SK-N-SH treated with all-trans-retinoic acid at 6 μM for 48 hours (cell line): ENCODE measurements at regions not wholly inside any gene's neighbourhood (a gene's known extent, or its start where the extent isn't known, plus 50 kb on each side); places are given as distances from the start of the nearest gene placed in this dataset.

Experiments used
- ATAC-seq: fragments of 200-7000 bp; cut with Tn5 transposase; 3 replicates; pipeline ENCODE4 v1.9.1; 2020; ENCODE audit warnings: mild to moderate bottlenecking, moderate library complexity
- BACH2 ChIP-seq: fragments of 250-450 bp; sonication (Bioruptor Pico); IDR thresholded peaks from 2 replicates; pipeline ENCODE4 v1.9.0; 2021; ENCODE audit warnings: mild to moderate bottlenecking, borderline replicate concordance
- GLIS3 ChIP-seq: fragments of 250-450 bp; sonication (Bioruptor Pico); IDR thresholded peaks from 2 replicates; pipeline ENCODE4 v1.5.0; 2020; ENCODE audit warnings: mild to moderate bottlenecking, moderate library complexity
- ISL1 ChIP-seq: fragments of 250-450 bp; sonication (Bioruptor Pico); IDR thresholded peaks from 2 replicates; pipeline ENCODE4 v2.1.2; 2022; ENCODE audit warnings: mild to moderate bottlenecking, moderate library complexity
- PPARA ChIP-seq: fragments of 250-450 bp; sonication (Bioruptor Pico); IDR thresholded peaks from 2 replicates; pipeline ENCODE4 v1.5.0; 2020; ENCODE audit warnings: mild to moderate bottlenecking, borderline replicate concordance
- RARB ChIP-seq: fragments of 250-450 bp; sonication (Bioruptor Pico); IDR thresholded peaks from 2 replicates; pipeline ENCODE4 v1.8.0; 2021; ENCODE audit warnings: mild to moderate bottlenecking, moderate library complexity
- SNAI2 ChIP-seq: fragments of 250-450 bp; sonication (Bioruptor Pico); IDR thresholded peaks from 2 replicates; pipeline ENCODE4 v1.5.0; 2020; ENCODE audit warnings: mild to moderate bottlenecking, moderate library complexity
- ZFP30 ChIP-seq: fragments of 450-650 bp; formaldehyde crosslinking; IDR thresholded peaks from 2 replicates; pipeline ENCODE4 v1.5.0; 2022; ENCODE audit warnings: mild to moderate bottlenecking, moderate library complexity
- ZNF8 ChIP-seq: fragments of 450-650 bp; formaldehyde crosslinking; IDR thresholded peaks from 2 replicates; pipeline ENCODE4 v1.5.0; 2020; ENCODE audit warnings: mild to moderate bottlenecking, moderate library complexity
- TF ChIP-seq, protein P1 (sequence below): fragments of 250-450 bp; sonication (Bioruptor Pico); IDR thresholded peaks from 2 replicates; pipeline ENCODE4 v1.8.0; 2020; ENCODE audit warnings: mild to moderate bottlenecking, moderate library complexity, borderline replicate concordance

DNA sequence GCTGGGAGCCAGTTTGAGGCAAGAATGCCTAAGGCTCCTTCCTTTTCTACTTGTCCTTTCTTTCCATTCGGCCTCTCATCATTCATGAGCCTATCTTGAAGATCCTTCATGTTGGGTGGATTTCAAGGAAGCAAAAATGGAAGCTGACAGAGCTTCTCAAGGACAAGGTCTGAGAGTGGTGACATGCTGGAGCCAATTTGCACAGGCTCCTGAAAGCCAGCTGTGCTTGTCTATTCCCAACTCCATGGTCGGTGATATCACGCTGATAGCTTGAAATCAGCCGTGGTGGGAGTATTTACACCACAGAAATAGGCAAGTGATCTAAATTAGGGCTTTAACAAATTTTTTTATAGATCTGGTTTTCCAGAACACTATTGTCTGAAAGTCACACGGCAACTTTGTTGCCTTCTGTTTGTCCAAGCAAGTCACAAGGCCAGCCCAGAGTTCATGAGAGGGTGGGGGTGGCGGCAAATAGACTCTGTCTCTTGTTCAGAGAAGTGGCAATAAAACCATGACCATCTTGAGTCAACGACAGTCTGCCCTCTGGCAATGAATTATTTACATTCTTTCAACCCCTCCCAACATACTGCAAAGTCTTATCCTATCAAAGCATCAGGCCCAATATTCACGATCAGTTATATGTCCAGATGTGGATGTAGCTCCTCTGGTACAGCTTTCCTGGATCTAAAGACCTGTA, 49.9 kb upstream of the SLC35F5 start:
- TF ChIP-seq ZNF8 (CRISPR knock-in tag) = no peak
- no peak for TF ChIP-seq ISL1 (CRISPR knock-in tag)
- no peak for TF ChIP-seq PPARA (CRISPR knock-in tag)
- TF ChIP-seq ZFP30 = no peak
- TF ChIP-seq RARB (CRISPR knock-in tag) = no peak
- TF ChIP-seq SNAI2 (CRISPR knock-in tag) = no peak
- no peak for TF ChIP-seq BACH2
- TF ChIP-seq, protein P1, sequence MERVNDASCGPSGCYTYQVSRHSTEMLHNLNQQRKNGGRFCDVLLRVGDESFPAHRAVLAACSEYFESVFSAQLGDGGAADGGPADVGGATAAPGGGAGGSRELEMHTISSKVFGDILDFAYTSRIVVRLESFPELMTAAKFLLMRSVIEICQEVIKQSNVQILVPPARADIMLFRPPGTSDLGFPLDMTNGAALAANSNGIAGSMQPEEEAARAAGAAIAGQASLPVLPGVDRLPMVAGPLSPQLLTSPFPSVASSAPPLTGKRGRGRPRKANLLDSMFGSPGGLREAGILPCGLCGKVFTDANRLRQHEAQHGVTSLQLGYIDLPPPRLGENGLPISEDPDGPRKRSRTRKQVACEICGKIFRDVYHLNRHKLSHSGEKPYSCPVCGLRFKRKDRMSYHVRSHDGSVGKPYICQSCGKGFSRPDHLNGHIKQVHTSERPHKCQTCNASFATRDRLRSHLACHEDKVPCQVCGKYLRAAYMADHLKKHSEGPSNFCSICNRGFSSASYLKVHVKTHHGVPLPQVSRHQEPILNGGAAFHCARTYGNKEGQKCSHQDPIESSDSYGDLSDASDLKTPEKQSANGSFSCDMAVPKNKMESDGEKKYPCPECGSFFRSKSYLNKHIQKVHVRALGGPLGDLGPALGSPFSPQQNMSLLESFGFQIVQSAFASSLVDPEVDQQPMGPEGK (CRISPR knock-in tag) = no peak
- TF ChIP-seq GLIS3 (CRISPR knock-in tag) = no peak
- no peak for ATAC-seq
